CD4-positive, alpha-beta T cell treated with Interleukin-15 for 1 hour (primary cell): ENCODE measurements at regions not wholly inside any gene's neighbourhood (a gene's known extent, or its start where the extent isn't known, plus 50 kb on each side); places are given as distances from the start of the nearest gene placed in this dataset.

Experiments used
- DNase-seq: peaks from one replicate; pipeline ENCODE4 v3.0.0-alpha.2; 2020

- DNase-seq = no peak
Measured at GRCh38 chr16:59759296-59759695, 1025.2 kb upstream of the GOT2 start.

DNA sequence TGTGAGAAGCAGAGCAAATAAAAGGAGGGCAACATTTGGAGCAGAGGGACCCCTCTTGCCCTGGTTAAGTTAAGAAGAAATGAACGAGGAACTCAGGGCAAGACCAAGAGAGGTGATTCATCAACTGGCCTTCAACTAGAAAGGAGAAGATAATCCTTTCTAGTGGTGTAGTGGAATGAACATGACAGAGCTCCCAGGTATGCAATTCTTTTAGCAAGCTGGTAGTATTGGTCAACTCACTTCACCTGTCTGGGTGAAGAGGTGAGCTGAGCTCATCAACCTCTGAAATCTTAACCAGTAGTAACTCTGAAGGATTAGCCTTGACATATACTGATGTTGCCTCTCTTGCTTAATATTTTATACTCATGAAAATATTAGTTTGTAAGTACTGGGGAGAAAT lies 1024.7 kb upstream of the GOT2 start:
- no peak for DNase-seq

GRCh38 chr16:59754854-59755253 lies 1020.7 kb upstream of the GOT2 start:
- no peak for DNase-seq

GRCh38 chr16:59749662-59750336 lies 1015.7 kb upstream of the GOT2 start:
- no peak for DNase-seq

DNA sequence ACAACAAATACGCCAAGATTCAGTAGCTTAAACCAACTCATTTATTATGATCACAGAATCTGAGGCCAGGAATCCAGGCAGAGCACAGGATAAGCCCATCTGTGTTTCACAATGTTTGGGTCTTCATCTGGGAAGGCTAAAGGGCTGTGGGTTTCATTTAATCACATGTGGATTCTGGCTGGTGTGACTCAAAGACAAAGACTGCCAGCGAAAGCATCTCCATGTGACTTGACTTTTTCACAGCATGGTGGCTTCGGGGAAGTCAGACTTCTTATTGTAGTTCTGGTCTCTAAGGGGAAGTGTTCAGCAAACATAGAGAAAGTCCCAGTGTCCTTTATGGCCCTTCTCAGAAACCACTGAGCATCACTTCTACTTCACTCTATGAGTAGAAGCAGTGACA lies 1014.4 kb upstream of the GOT2 start:
- DNase-seq = no peak

DNA sequence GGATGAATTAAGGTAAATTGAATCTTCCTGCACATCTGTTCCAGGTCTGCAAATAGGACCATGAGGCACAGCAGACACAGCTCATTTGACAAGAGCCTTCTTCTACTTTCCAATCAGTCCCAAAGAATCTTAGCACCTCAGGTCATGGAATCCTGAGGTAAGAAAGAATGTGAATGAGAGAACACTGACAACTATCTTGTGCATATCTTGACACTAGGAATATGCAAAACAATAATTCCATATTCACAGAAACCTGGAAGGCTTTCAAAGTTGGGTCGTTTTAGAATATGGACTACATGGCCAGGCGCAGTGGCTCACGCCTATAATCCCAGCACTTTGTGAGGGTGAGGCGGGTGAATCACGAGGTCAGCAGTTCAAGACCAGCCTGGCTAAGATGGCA lies 1009.4 kb upstream of the GOT2 start:
- DNase-seq = no peak

DNA sequence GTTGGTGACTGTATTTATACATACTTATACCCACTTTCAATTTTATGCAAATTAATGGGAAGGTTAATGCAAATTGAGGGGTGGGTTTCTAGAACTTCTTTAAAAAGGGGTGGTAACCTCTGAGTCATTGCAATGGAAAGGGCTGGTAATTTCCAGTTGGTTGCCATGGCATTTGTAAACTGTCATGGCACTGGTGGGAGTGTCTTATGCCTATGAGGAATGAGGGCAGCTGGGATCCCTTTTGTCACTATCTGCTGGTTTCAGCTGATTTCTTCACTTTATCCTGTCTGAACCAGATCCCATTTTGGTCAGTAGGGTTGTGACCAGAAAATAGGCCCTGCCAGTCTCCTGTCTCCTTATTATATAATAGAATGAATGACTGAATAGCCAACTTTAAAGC lies 1006.7 kb upstream of the GOT2 start:
- no peak for DNase-seq

DNA sequence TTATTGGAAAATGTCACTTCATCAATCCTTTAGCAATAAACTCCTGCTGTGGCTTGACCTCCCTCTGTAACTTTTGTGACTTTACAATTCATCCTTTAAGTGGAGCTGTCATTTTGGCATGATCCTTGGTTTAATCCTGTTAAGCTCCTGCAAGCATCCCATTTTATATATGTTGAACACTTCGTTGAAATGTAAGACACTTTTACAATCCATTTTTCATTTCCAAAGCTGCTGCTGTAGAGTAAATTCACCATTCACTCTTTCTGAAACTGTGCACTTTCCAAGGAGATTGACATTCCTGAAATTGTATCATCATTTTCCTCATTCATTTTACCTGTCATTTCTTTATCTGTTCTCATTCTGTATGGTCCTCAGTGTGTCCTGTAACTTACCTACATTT lies 1003.2 kb upstream of the GOT2 start:
- DNase-seq = no peak

GRCh38 chr16:59733321-59733720 lies 999.2 kb upstream of the GOT2 start:
- DNase-seq = no peak

DNA sequence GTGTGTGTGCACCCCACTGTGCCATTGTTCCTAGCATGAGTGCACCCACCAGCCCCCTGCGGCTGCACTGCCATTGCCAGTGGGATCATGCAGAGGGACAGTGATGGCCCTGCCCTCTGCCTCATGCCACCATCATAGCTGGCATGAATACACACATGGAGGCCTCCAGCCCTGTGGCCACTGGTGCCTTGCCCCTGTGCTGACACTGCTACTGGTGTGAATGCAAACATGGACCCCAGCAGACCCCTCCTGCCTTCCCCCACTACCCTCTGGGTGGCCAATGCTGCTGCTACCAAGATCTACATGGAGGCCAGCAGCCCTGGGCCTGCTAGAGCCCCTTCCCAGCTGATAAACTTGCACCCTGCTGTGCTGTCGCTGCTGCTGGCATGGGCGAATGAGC lies 995.5 kb upstream of the GOT2 start:
- no peak for DNase-seq

- DNase-seq = no peak
Measured at GRCh38 chr16:59719121-59719520, 985.0 kb upstream of the GOT2 start.

DNA sequence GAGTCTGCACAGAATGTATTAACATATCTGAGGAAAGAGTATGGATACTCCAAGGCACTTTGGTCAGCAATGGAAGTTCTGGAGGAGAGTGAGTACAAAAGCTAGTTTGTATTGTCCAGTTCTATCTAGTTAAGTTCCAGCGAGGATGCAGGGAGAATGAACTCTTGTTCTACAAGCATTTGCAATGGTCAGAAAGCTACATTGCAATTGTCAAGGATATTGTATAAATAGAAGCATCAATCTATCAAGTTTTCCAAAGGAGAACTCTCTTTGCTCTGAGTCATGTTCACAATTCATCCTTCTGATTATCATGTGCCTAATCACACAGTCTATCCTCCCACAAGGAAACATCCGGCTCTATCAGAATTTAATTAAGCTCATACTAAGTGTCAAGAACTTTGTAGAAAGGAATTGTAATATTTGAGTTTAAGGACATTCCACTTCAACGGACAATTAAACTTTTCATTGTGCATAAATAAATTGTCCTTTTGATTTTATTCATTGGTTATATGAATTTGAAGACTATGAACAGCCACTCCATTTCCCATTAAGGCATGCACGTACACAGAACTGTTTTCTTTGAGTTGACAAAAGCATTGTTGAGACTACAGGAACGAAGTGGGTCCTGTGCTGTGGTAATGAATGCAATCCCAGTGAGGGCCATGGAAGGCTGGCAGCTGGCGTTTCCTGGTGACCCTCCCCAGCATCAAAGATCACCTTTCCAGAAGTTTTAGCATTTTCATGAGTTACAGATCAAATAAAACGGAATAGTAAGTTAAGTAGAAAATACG lies 973.5 kb upstream of the GOT2 start:
- DNase-seq = no peak

GRCh38 chr16:59701963-59702930 lies 968.1 kb upstream of the GOT2 start:
- DNase-seq = no peak

DNA sequence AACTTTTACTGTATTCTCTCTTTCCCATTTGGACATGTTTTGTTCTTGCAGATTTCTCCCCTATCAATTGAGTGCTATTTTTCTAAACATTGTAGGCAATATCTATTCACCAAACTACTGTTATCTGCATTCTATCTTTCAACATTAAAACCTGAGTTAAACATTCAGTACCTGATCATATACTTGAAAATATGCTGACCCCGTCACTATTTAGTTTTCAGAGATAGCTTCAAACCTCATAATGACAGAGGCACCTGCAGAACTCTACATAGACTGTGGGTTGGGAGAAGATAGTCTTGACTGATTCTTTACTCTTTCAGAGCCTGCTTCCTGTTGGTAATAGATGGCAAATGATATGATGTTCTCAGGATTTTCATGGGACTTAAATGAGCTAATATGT lies 965.7 kb upstream of the GOT2 start:
- DNase-seq = no peak

- DNase-seq = no peak
Measured at GRCh38 chr16:59698346-59699020, 964.4 kb upstream of the GOT2 start.

GRCh38 chr16:59697761-59698160 lies 963.6 kb upstream of the GOT2 start:
- DNase-seq = no peak

DNA sequence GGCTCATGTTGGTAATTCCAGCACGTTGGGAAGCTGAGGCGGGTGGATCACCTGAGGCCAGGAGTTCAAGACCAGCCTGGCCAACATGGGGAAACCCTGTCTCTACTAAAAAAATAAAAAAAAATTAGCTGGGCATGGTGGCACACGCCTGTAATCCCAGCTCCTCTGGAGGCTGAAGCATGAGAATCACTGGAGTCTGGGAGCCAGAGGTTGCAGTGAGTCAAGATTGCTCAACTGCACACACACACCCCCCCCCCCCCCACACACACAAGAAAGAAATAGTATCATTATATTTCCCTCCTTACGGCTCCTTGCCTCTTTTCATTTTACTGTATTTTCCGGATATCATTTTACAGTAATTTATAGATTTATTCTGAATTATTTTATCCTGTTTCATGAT lies 963.1 kb upstream of the GOT2 start:
- no peak for DNase-seq

DNA sequence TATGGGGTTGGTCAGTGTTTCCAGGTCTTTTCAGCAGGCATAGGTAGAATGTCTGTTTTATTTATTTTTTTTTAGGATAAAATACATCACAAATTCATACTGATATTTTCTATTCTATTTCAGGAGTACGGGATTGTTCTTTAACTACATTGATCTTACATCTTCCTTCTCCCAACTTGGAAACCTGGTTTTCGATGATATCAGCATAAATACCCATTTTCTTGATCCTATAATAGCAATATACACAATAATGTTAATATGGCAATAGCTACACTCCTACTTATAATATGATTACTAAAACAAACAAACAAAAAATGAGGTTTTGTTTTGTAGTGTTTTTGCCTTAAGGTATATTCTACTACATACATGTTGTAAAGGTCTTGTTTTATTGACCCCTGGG lies 962.4 kb upstream of the GOT2 start:
- no peak for DNase-seq

- DNase-seq = no peak
Measured at GRCh38 chr16:59690216-59690615, 956.1 kb upstream of the GOT2 start.

- no peak for DNase-seq
Measured at GRCh38 chr16:59688006-59688405, 953.9 kb upstream of the GOT2 start.

DNA sequence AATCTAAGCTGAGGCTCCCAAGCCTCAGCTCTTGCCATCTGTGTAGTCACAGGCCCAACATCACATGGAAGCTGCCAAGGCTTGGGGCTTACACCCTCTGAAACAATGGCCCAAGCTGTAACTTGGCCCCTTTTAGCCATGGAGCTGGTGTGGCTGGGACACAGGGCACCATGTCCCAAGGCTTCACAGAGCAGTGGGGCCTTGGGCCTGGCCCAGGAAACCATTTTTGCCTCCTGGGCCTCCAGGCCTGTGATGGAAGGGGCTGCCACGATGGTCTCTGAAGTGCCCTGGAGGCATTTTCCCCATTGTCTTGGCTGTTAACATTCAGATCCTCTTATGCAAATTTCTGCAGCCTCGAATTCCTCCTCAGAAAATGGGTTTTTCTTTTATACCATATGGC lies 952.3 kb upstream of the GOT2 start:
- DNase-seq = no peak

DNA sequence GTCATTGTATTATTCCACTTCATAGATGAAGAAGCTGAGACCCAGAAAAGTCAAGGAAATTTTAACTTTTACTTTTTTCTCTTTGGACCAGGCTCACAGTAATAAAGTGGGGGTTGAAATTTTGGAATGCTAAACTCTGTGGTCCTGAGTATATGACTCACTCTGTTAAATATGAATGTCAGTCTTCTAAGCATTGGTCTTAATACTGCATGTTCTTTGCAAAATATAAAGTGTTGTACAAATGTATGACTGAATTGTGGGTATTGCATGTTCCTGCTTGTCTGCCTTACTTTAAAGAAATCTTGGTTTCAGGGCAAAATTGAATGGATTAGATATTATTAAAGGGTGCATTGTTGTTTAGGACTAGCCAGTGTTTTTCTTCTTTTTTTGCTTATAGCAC lies 950.8 kb upstream of the GOT2 start:
- DNase-seq = no peak

DNA sequence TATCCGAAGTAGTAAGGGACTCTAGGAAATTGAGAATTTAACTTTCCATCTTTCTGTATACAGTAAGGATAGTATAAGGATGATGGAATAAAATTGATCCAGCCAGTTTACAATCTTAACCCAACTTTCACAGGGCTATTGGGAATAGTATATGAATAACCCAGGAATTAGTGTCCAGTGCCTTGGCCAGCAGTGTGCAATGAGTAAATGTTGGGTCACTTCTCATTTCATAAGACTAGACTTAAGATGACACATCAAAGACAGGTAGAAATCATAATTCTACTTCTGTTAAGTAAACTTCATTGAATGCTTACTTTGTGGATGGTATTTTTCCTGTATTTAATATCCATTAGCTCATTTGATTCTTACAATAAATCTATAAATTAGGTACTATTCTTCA lies 949.6 kb upstream of the GOT2 start:
- DNase-seq = no peak
